ENCODE measurements at regions not wholly inside any gene's neighbourhood (a gene's known extent, or its start where the extent isn't known, plus 50 kb on each side); places are given as distances from the start of the nearest gene placed in this dataset.

DNA sequence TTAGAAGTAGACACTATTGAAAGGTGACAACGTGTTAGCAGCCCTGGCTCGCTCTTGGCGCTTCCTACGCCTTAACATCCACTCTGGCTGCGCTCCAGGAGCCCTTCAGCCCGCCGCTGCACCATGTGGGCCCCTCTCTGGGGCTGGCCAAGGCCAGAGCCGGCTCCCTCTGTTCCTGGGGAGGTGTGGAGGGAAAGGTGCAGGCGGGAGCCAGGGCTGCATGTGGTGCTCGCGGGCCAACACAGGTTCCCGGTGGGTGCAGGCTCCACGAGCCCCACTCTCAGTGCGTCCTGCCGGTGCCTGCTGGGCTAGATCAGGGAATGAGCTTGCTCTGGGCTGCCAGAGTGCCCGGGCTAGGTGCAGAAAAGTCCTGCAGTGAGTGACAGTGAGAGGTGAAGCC lies 1284.3 kb downstream of the OLFM4 start:
- TF ChIP-seq, protein P1, sequence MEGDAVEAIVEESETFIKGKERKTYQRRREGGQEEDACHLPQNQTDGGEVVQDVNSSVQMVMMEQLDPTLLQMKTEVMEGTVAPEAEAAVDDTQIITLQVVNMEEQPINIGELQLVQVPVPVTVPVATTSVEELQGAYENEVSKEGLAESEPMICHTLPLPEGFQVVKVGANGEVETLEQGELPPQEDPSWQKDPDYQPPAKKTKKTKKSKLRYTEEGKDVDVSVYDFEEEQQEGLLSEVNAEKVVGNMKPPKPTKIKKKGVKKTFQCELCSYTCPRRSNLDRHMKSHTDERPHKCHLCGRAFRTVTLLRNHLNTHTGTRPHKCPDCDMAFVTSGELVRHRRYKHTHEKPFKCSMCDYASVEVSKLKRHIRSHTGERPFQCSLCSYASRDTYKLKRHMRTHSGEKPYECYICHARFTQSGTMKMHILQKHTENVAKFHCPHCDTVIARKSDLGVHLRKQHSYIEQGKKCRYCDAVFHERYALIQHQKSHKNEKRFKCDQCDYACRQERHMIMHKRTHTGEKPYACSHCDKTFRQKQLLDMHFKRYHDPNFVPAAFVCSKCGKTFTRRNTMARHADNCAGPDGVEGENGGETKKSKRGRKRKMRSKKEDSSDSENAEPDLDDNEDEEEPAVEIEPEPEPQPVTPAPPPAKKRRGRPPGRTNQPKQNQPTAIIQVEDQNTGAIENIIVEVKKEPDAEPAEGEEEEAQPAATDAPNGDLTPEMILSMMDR (conservative IDR thresholded peaks at IDR 0.05; ENCODE audit: low read depth, low read length), result no peak
- no peak for TF ChIP-seq EZH2 (IDR thresholded peaks at IDR 0.05; ENCODE audit: borderline replicate concordance, low read depth, low read length, poor library complexity, severe bottlenecking)
